GM18907 (cell line): ENCODE measurements at regions not wholly inside any gene's neighbourhood (a gene's known extent, or its start where the extent isn't known, plus 50 kb on each side); places are given as distances from the start of the nearest gene placed in this dataset.
"Not testable (repeated sequence)": the region's sequence is repeated elsewhere in the genome, so short reads cannot be mapped to it uniquely, and the experiment has no call there.

ENCODE experiments used
- ATAC-seq: cut with Tn5 transposase; IDR thresholded peaks from one replicate; pipeline ENCODE4 v1.9.1; 2021; ENCODE audit warnings: mild to moderate bottlenecking, moderate library complexity; ENCODE audit not compliant: unreplicated experiment

GRCh38 chr1:96519851-96520578, 201.6 kb upstream of the PTBP2 start:
- no peak for ATAC-seq

- no peak for ATAC-seq
These were observed 201.0 kb upstream of the PTBP2 start for GRCh38 chr1:96520579-96520947.

GRCh38 chr1:96521010-96521409, 200.6 kb upstream of the PTBP2 start:
- no peak for ATAC-seq

- peak; percentile 33 for ATAC-seq
These were observed 199.4 kb upstream of the PTBP2 start for GRCh38 chr1:96521994-96522760.

- peak; percentile 72 for ATAC-seq
These were observed 198.7 kb upstream of the PTBP2 start for GRCh38 chr1:96522927-96523326.

GRCh38 chr1:96524100-96524499, 197.5 kb upstream of the PTBP2 start:
- no peak for ATAC-seq

GRCh38 chr1:96525657-96526557, 195.7 kb upstream of the PTBP2 start:
- ATAC-seq: no peak

GRCh38 chr1:96528672-96529071, 192.9 kb upstream of the PTBP2 start:
- ATAC-seq: not testable (repeated sequence)

- ATAC-seq: no peak
These were observed 187.8 kb upstream of the PTBP2 start for GRCh38 chr1:96533820-96534219.

- no peak for ATAC-seq
These were observed 185.0 kb upstream of the PTBP2 start for GRCh38 chr1:96536581-96536980.

GRCh38 chr1:96538111-96538641, 183.4 kb upstream of the PTBP2 start:
- no peak for ATAC-seq

GRCh38 chr1:96538883-96539282, 182.7 kb upstream of the PTBP2 start:
- ATAC-seq: no peak

GRCh38 chr1:96541491-96541890, 180.1 kb upstream of the PTBP2 start:
- ATAC-seq: no peak

- no peak for ATAC-seq
These were observed 177.3 kb upstream of the PTBP2 start for GRCh38 chr1:96544051-96544830.

GRCh38 chr1:96544831-96545221, 176.8 kb upstream of the PTBP2 start:
- ATAC-seq: no peak

GRCh38 chr1:96545935-96546656, 175.5 kb upstream of the PTBP2 start:
- ATAC-seq: no peak

- no peak for ATAC-seq
These were observed 171.5 kb upstream of the PTBP2 start for GRCh38 chr1:96550061-96550460.

GRCh38 chr1:96552451-96552850, 169.1 kb upstream of the PTBP2 start:
- ATAC-seq: no peak

- no peak for ATAC-seq
These were observed 167.8 kb upstream of the PTBP2 start for GRCh38 chr1:96553811-96554210.

- ATAC-seq: no peak
These were observed 167.2 kb upstream of the PTBP2 start for GRCh38 chr1:96554364-96554763.
